Chondrocyte (in vitro differentiated cells): ENCODE measurements at regions not wholly inside any gene's neighbourhood (a gene's known extent, or its start where the extent isn't known, plus 50 kb on each side); places are given as distances from the start of the nearest gene placed in this dataset.

Experiments
- DNase-seq: peaks from one replicate; pipeline ENCODE4 v3.0.0; 2021; ENCODE audit warnings: mixed read lengths, low spot score
- H3K27ac Mint-ChIP-seq: one replicate; pipeline ENCODE4 v1.8.0; 2021; ENCODE audit warnings: mild to moderate bottlenecking, moderate library complexity, mixed read lengths; ENCODE audit not compliant: unreplicated experiment
- H3K27me3 Mint-ChIP-seq: 2 replicates; pipeline ENCODE4 v1.8.0; 2021; ENCODE audit warnings: low read depth, mixed read lengths
- H3K36me3 Mint-ChIP-seq: 2 replicates; pipeline ENCODE4 v1.8.0; 2021; ENCODE audit warnings: low read depth, mixed read lengths
- H3K4me1 Mint-ChIP-seq: 2 replicates; pipeline ENCODE4 v1.8.0; 2021; ENCODE audit warnings: low read depth, mild to moderate bottlenecking, mixed read lengths
- H3K4me3 Mint-ChIP-seq: one replicate; pipeline ENCODE4 v1.8.0; 2021; ENCODE audit warnings: mild to moderate bottlenecking, moderate library complexity, mixed read lengths; ENCODE audit not compliant: unreplicated experiment
- H3K9me3 Mint-ChIP-seq: 2 replicates; pipeline ENCODE4 v1.8.0; 2021; ENCODE audit warnings: low read depth, mixed read lengths
- TF ChIP-seq, protein P1 (sequence below): fragments of 200-600 bp; sonication (generic); IDR thresholded peaks from 2 replicates; pipeline ENCODE4 v1.5.0; 2021; ENCODE audit warnings: antibody characterized with exemption, mild to moderate bottlenecking, moderate library complexity

DNA sequence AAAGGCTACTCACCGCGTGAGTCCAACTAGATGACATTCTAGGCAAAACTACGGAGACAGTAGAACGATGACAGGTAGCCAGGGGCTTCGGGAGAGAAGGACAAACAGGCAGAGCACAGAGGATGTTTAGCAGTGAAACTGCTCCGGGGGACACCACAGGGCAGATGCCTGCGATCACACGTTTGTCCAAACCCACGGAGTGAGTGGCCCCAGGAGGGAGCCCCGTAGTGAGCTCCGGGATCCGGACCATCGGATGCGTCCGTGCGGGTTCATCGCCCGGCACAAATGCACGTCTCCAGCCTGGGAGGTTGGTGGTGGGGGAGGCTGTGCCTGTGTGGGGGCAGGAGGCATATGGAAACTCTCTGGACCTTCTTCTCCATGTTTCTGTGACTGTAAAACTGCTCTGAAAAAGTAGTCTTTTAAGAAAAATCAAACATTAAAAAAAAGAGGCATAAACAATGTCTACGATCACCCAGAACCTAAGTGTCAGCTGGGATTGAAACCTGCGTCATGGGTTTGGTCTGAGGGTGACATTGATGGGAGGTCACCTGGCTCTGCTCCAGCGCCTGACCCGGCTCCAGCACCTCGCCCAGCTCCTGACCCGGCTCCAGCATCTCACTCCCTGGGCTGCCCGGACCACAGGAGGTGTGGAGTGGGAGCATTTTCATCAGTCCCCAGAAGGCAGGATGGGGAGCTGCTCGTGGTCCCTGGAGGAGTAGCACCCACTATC lies 83.0 kb upstream of the CTDP1 start:
- peaks cover 4% of the 10 kb centered on the region for H3K36me3 Mint-ChIP-seq
- DNase-seq: peak; percentile 61
- H3K27me3 Mint-ChIP-seq: peaks cover 42% of the 10 kb centered on the region
- H3K27ac Mint-ChIP-seq: no peak overlapping the region
- H3K4me1 Mint-ChIP-seq: no peaks in the 10 kb centered on the region
- peaks cover 23% of the 10 kb centered on the region for H3K9me3 Mint-ChIP-seq
- TF ChIP-seq, protein P1, sequence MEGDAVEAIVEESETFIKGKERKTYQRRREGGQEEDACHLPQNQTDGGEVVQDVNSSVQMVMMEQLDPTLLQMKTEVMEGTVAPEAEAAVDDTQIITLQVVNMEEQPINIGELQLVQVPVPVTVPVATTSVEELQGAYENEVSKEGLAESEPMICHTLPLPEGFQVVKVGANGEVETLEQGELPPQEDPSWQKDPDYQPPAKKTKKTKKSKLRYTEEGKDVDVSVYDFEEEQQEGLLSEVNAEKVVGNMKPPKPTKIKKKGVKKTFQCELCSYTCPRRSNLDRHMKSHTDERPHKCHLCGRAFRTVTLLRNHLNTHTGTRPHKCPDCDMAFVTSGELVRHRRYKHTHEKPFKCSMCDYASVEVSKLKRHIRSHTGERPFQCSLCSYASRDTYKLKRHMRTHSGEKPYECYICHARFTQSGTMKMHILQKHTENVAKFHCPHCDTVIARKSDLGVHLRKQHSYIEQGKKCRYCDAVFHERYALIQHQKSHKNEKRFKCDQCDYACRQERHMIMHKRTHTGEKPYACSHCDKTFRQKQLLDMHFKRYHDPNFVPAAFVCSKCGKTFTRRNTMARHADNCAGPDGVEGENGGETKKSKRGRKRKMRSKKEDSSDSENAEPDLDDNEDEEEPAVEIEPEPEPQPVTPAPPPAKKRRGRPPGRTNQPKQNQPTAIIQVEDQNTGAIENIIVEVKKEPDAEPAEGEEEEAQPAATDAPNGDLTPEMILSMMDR: no peak
- no peak overlapping the region for H3K4me3 Mint-ChIP-seq

DNA sequence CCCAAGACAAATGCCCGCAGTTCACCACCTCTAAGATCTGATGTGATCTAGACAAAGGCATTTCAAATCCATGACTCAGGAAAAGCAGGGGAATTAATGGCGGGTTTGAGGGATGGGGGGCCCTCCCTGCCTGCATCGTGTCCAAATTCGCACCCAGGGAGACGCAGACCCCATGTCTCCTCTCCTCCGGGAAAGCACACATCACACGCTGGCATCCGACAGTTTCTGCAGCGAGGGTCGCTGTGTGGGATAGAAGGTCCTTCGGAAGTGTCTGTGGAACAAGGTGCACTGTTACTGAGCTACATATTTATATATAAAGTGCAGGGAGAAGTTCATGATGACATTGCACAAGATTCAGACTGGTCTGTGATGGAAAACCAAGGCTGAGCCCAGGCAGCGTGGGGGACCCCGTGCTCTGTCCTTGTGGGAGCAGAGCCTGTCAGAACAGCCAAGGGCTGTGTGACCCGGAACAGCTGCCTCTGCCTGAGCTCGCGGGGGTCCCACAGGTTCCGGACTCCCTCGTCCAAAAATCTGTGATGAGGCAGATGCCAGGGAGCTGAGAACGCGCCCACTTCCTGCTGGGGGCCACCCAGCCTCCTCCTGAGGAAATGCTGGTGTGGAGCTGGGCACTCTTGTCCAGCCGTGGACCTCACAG lies 82.3 kb upstream of the CTDP1 start:
- H3K9me3 Mint-ChIP-seq: peaks cover 16% of the 10 kb centered on the region
- H3K4me3 Mint-ChIP-seq: no peak overlapping the region
- H3K27ac Mint-ChIP-seq: no peak overlapping the region
- peaks cover 4% of the 10 kb centered on the region for H3K36me3 Mint-ChIP-seq
- no peaks in the 10 kb centered on the region for H3K4me1 Mint-ChIP-seq
- DNase-seq: peak; percentile 42
- TF ChIP-seq, protein P1: no peak
- peaks cover 42% of the 10 kb centered on the region for H3K27me3 Mint-ChIP-seq

DNA sequence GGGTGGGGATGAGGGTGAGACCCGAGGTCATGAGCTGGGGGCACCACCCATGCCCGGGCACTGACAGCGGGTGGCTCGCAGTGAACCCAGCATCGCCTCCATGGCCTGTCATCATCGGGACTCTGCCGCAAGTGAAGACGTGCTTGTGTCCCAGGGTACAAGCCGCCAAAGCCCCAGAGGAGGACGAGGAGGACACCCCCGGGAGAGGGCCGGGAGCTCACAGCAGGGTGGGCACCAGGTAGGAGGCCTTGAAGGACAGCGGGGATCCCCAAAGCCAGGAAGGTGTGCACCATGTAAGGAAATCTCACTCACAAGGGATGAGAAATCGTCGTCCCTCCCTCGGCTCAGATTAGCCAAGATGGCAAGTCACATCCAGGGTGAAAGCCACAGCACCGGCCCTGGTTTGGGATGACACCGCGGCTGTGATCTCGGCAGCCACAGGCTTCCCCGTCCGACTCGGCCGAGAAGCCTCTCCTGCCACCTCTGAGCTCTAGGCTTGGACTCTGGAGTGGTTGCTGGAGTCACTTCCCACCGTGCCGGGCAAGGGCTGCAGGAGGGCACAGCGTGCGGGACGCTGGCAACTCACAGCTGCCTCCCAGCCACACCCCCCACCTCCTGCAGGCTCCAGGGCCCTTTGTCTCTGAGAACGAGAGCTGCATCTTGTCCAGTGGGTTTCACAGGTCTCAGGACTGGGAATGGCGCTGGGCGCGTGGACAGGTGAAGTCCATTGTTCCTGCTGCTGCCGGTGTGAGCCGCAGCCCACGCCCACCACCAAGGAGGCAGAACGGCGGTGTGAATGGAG lies 81.6 kb upstream of the CTDP1 start:
- Mint-ChIP-seq H3K9me3 (peaks cover 10% of the 10 kb centered on the region), H3K4me1 (no peaks in the 10 kb centered on the region), H3K4me3 (no peak overlapping the region), H3K27ac (no peak overlapping the region), H3K36me3 (no peaks in the 10 kb centered on the region), H3K27me3 (peaks cover 41% of the 10 kb centered on the region)
- TF ChIP-seq, protein P1: no peak
- DNase-seq: peak; percentile 81

GRCh38 chr18:79598633-79599175 lies 80.9 kb upstream of the CTDP1 start:
- no peaks in the 10 kb centered on the region for H3K36me3 Mint-ChIP-seq
- H3K27me3 Mint-ChIP-seq: peaks cover 34% of the 10 kb centered on the region
- no peak overlapping the region for H3K27ac Mint-ChIP-seq
- peaks cover 4% of the 10 kb centered on the region for H3K9me3 Mint-ChIP-seq
- peak; percentile 67 for DNase-seq
- TF ChIP-seq, protein P1: no peak
- H3K4me1 Mint-ChIP-seq: no peaks in the 10 kb centered on the region
- no peak overlapping the region for H3K4me3 Mint-ChIP-seq

GRCh38 chr18:79599441-79599931 lies 80.1 kb upstream of the CTDP1 start:
- peak; percentile 88 for DNase-seq
- peaks cover under 1% of the 10 kb centered on the region for H3K9me3 Mint-ChIP-seq
- H3K4me3 Mint-ChIP-seq: no peak overlapping the region
- no peak overlapping the region for H3K27ac Mint-ChIP-seq
- no peaks in the 10 kb centered on the region for H3K4me1 Mint-ChIP-seq
- H3K27me3 Mint-ChIP-seq: peaks cover 29% of the 10 kb centered on the region
- H3K36me3 Mint-ChIP-seq: no peaks in the 10 kb centered on the region
- TF ChIP-seq, protein P1: no peak
